RWPE2 (cell line): ENCODE measurements at regions not wholly inside any gene's neighbourhood (a gene's known extent, or its start where the extent isn't known, plus 50 kb on each side); places are given as distances from the start of the nearest gene placed in this dataset.

Source experiments
- ATAC-seq: fragments of 200-7000 bp; cut with Tn5 transposase; 3 replicates; pipeline ENCODE4 v1.9.1; 2021; ENCODE audit warnings: low read depth
- DNase-seq: peaks from one replicate; pipeline ENCODE4 v3.0.0-alpha.2; 2020; ENCODE audit warnings: low spot score
- H3K27ac ChIP-seq: fragments of 450-650 bp; 2 replicates; pipeline ENCODE4 v1.5.1; 2017; ENCODE audit warnings: mild to moderate bottlenecking; ENCODE audit not compliant: poor library complexity, severe bottlenecking
- H3K27me3 ChIP-seq: fragments of 250-450 bp; sonication (Bioruptor Pico); 2 replicates; pipeline ENCODE4 v1.5.1; 2021; ENCODE audit warnings: mild to moderate bottlenecking, moderate library complexity; ENCODE audit not compliant: insufficient read depth, poor library complexity, severe bottlenecking
- H3K36me3 ChIP-seq: fragments of 250-450 bp; sonication (Bioruptor Pico); 2 replicates; pipeline ENCODE4 v1.5.1; 2020; ENCODE audit warnings: low read depth, mild to moderate bottlenecking, moderate library complexity
- H3K4me1 ChIP-seq: fragments of 250-450 bp; sonication (Bioruptor Pico); 2 replicates; pipeline ENCODE4 v1.5.1; 2021; ENCODE audit warnings: mild to moderate bottlenecking, moderate library complexity; ENCODE audit not compliant: insufficient read depth, poor library complexity, severe bottlenecking
- H3K4me3 ChIP-seq: fragments of 250-450 bp; sonication (Bioruptor Pico); 2 replicates; pipeline ENCODE4 v1.5.1; 2021; ENCODE audit warnings: mild to moderate bottlenecking, moderate library complexity; ENCODE audit not compliant: severe bottlenecking
- H3K9me3 ChIP-seq: fragments of 250-450 bp; sonication (Bioruptor Pico); 2 replicates; pipeline ENCODE4 v1.5.1; 2021; ENCODE audit warnings: mild to moderate bottlenecking, moderate library complexity; ENCODE audit not compliant: severe bottlenecking
- CTCF ChIP-seq: fragments of 450-650 bp; IDR thresholded peaks from one replicate; pipeline ENCODE4 v1.5.1; 2017; ENCODE audit warnings: mild to moderate bottlenecking, moderate library complexity; ENCODE audit not compliant: poor library complexity, severe bottlenecking

DNA sequence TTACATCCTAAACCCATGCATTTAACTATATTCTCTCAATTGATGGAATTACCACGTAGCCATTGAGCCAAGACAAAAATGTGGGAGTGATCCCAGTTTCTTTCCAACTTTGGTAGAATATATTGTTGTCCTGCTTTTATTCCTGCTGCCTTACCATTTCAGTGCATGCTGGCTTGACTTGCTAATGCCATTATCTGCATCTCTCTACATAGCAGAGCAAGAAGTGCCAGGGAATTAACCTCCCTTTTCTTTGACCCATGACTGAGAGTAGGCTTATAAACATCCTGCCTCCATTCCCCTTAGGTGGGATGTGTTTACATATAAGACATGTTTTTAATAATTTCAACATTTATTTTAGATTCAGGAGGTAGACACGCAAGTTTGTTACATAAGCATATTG lies 1153.4 kb downstream of the IGSF11 start:
- no peak for DNase-seq
- Histone ChIP-seq H3K4me1 (no peaks in the 10 kb centered on the region), H3K27ac (no peak overlapping the region), H3K27me3 (no peaks in the 10 kb centered on the region), H3K4me3 (no peak overlapping the region), H3K36me3 (no peaks in the 10 kb centered on the region), H3K9me3 (no peaks in the 10 kb centered on the region)
- TF ChIP-seq CTCF = no peak
- ATAC-seq = no peak

DNA sequence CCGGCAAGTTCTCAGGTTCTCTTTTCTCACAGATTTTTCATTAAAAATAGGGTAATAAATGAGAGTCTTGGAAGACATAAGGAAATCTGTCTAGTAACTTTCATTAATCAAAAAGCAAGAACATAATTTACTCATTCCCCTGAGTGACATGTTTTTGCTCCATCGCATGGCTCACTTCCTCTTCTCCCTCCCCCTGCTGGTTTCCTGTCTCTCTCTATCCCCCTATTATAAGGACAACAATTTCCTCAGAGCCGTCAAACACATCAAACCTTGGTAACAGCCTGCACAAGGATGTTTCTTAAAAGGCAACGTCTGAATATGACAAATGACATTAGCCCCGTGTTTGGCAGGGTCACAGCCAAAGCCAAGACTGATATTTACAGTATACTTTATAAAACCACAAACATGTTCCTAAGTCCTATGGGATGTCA lies 1149.6 kb downstream of the IGSF11 start:
- DNase-seq (no peak), ATAC-seq (no peak)
- no peak overlapping the region for H3K27ac ChIP-seq

GRCh38 chr3:117886147-117886546 lies 1148.5 kb downstream of the IGSF11 start:
- no peak for TF ChIP-seq CTCF
- no peaks in the 10 kb centered on the region for H3K27me3 ChIP-seq
- no peaks in the 10 kb centered on the region for H3K4me1 ChIP-seq
- no peak overlapping the region for H3K27ac ChIP-seq
- no peaks in the 10 kb centered on the region for H3K9me3 ChIP-seq
- H3K4me3 ChIP-seq = no peak overlapping the region
- DNase-seq = no peak
- no peak for ATAC-seq
- H3K36me3 ChIP-seq = no peaks in the 10 kb centered on the region

More for the DNA sequence above, 1149.6 kb downstream of the IGSF11 start:
- H3K27me3 ChIP-seq = no peaks in the 10 kb centered on the region
- H3K9me3 ChIP-seq = no peaks in the 10 kb centered on the region
- no peaks in the 10 kb centered on the region for H3K36me3 ChIP-seq
- H3K4me1 ChIP-seq = no peaks in the 10 kb centered on the region
- TF ChIP-seq CTCF = no peak
- H3K4me3 ChIP-seq = no peak overlapping the region

DNA sequence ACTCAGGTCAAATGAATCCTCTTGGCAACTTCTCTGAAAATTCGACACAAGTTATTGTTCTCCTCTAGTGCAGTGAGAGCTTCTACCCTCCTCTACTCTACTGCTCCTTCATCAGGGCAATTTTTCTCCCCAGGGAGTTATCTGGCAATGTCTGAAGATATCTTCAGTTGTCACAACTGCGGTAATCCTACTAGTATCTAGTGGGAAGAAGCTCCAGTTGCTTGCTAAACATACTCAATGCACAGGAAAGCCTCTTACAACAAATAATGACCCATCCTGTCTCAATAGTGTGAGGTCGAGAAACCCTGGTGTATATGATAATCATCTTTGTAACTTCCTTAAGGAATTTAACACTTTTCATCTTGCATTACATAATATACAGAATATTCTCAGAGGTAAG lies 1147.6 kb downstream of the IGSF11 start:
- no peak overlapping the region for H3K27ac ChIP-seq
- ATAC-seq = no peak
- no peaks in the 10 kb centered on the region for H3K4me1 ChIP-seq
- TF ChIP-seq CTCF = no peak
- no peak for DNase-seq
- H3K9me3 ChIP-seq = no peaks in the 10 kb centered on the region
- H3K4me3 ChIP-seq = no peak overlapping the region
- no peaks in the 10 kb centered on the region for H3K36me3 ChIP-seq
- H3K27me3 ChIP-seq = no peaks in the 10 kb centered on the region

- Histone ChIP-seq H3K4me1 (no peaks in the 10 kb centered on the region), H3K4me3 (no peak overlapping the region), H3K27me3 (no peaks in the 10 kb centered on the region), H3K36me3 (no peaks in the 10 kb centered on the region), H3K9me3 (no peaks in the 10 kb centered on the region), H3K27ac (no peak overlapping the region)
- no peak for ATAC-seq
- no peak for TF ChIP-seq CTCF
- no peak for DNase-seq
Measured at GRCh38 chr3:117887901-117888300, 1146.7 kb downstream of the IGSF11 start.
